Mammary epithelial cell (primary cell): ENCODE measurements at regions not wholly inside any gene's neighbourhood (a gene's known extent, or its start where the extent isn't known, plus 50 kb on each side); places are given as distances from the start of the nearest gene placed in this dataset.

ENCODE experiments used
- EZH2 ChIP-seq: IDR thresholded peaks from 2 replicates; pipeline ENCODE4 v1.6.1; 2012; ENCODE audit warnings: low read length, inconsistent platforms, borderline replicate concordance
- TF ChIP-seq, protein P1 (sequence below), 2 donors: IDR thresholded peaks in 1 of 2; conservative IDR thresholded peaks in 1 of 2; 2 replicates each; pipeline ENCODE4 v1.5.1; 2011 to 2012; ENCODE audit warnings: inconsistent platforms in 2 of 2, low read length in 2 of 2, mild to moderate bottlenecking in 2 of 2, control low read depth in 1 of 2, low read depth in 1 of 2; ENCODE audit not compliant: insufficient read depth in 1 of 2; ENCODE audit errors: extremely low read depth in 1 of 2

DNA sequence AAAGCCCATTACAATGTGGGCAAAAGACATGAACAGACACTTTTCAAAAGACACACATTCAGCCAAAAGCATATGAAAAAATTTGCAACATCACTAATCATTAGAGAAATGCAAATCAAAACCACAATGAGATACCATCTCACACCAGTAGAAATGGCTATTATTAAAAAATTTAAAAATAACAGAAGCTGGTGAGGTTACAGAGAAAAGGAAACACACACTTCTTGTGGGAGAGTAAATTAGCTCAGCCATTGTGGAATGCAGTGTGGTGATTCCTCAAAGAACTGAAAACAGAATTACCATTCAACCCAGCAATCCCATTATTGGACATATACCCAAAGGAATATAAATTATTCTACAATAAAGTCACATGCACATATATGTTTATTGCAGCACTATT, 585.2 kb upstream of the TUSC1 start:
- TF ChIP-seq, protein P1, sequence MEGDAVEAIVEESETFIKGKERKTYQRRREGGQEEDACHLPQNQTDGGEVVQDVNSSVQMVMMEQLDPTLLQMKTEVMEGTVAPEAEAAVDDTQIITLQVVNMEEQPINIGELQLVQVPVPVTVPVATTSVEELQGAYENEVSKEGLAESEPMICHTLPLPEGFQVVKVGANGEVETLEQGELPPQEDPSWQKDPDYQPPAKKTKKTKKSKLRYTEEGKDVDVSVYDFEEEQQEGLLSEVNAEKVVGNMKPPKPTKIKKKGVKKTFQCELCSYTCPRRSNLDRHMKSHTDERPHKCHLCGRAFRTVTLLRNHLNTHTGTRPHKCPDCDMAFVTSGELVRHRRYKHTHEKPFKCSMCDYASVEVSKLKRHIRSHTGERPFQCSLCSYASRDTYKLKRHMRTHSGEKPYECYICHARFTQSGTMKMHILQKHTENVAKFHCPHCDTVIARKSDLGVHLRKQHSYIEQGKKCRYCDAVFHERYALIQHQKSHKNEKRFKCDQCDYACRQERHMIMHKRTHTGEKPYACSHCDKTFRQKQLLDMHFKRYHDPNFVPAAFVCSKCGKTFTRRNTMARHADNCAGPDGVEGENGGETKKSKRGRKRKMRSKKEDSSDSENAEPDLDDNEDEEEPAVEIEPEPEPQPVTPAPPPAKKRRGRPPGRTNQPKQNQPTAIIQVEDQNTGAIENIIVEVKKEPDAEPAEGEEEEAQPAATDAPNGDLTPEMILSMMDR (conservative IDR thresholded peaks at IDR 0.05 in 1 of 2, IDR thresholded peaks at IDR 0.05 in 1 of 2; ENCODE audit: extremely low read depth in 1 of 2, insufficient read depth in 1 of 2, low read depth in 1 of 2, low read length in 2 of 2): no peak
- no peak for TF ChIP-seq EZH2
